DMS114 treated with DMSO at 0.1 percent for 48 hours (cell line): ENCODE measurements at regions not wholly inside any gene's neighbourhood (a gene's known extent, or its start where the extent isn't known, plus 50 kb on each side); places are given as distances from the start of the nearest gene placed in this dataset.
"Not testable (repeated sequence)": the region's sequence is repeated elsewhere in the genome, so short reads cannot be mapped to it uniquely, and the experiment has no call there.

Experiments used
- DNase-seq: peaks from one replicate; lab custom pipeline; 2025; ENCODE audit not compliant: unreplicated experiment; lab: John Stamatoyannopoulos, UW

DNA sequence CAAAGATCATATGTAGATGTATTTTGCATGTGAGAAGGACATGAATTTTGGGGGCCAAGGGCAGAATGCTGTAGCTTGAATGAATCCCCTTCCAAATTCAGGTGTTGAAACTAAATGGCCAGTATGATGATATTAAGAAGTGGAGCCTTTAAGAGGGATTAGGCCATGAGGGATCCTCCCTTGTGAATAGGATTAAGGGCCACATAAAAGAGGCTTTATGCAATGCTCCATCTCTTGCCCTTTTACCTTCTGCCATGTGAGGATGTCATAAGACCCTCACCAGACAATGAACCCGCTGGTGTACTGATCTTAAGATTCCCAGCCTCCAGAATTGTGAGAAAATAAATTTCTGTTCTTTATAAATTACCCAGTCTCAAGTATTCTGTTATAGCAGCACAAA is 206.1 kb downstream of the YTHDC2 start:
- DNase-seq: no peak

DNA sequence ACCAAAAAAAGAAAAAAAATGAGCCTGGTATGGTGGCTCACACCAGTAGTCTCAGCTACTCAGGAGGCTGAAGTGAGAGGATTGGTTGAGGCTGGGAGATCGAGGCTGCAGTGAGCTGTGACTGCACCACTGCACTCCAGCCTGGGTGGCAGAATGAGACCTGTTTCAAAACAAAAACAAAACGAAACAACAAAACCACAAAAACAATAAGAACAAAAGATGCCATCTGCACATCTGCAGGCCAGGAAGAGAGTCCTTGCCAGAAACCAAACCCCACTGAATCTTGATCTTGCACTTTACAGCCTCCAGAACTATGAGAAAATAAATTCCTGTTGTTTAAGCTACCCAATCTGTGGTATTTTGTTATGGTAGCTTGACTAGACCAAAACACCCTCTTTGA is 207.7 kb downstream of the YTHDC2 start:
- no peak for DNase-seq

DNA sequence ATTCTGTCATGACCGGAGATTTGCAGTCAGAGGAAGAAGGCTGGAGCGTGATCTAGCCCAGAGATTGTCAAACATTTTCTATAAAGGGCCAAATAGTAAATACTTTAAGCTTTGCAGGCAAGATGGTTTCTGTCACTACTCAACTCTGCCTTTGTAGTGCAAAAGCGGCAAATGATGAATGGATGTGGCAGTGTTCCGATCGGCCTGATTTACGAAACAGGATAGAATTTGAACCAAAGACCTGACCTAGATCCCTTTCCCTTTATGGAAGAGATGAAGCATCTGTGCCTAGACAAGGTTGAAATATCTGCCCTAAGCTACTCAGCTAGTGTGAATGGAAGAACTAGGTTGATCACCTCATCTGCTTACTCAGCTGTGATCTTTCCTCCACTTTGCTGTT is 209.5 kb downstream of the YTHDC2 start:
- no peak for DNase-seq

DNA sequence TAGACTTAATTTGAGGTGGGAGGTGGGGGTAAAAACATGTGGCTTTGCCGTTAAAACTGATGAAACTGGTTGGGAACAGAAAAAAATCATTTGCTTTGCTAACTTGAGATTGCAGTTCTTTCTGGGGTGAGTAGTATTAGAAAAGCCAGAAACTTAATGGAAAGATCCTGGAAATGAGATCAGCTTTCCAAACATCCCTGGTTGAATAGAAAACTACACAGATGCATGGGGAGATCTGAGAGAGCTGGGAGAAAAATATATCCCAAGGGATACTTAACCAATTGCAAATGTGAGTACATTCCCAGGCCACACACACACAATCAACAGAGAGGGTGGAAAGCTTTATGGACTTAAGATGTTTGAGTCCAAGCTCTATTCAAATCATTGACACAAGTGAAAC is 222.3 kb downstream of the YTHDC2 start:
- DNase-seq: no peak

DNA sequence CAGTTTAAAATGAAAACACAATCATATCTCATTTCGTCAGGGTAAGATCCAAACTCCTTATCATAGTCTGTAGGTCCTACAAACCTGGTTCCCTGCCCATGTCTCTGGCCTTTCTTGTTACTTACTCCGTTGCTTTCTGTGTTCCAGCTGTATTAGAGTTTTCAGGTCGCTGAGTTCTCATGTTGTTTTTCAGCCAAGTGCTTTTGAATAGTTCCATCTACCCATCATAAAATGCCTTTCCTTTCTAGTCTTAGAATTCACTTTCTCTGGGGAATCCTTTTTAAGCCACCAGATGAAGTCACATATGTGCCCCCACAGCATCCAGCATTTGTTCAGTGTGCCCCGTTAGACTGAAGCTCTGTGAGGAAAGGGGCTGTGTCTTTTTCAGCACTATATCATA is 228.7 kb downstream of the YTHDC2 start:
- no peak for DNase-seq

DNA sequence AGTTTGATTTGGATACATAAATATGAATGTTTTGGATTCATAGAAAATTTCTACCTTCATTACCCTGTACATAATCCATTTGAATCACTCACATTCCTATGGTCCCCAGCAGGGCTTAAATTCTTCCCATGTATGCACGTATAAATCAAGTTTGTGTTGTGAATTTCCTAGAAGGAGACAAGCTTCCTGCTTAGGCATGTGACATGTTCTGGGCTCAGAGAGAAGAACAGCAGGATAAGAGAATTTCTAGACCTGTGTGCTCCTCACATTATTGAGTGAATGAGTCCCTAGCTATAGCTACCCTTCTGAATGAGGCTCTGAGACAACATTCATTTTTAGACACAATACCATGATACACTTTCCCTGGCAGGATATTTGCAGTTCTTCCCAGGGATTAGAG is 229.1 kb downstream of the YTHDC2 start:
- no peak for DNase-seq

DNA sequence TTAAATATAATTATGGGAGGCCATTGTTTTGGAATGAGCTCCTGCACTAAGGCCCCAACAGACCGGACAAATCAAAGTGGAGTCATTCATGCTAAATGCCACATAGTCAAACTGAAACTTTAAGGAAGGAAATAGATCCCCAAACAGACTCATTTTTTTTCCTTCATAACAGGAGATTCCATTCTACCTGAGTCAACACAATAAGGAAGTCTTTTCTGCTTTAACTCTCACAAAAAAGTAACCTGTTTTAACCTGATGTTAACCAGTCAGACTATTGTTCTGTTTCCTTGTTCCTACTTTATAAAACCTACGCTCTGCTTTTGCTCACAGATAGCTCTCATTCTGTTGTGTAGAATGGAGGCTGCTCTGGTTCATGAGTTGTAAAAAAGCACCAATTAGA is 234.9 kb downstream of the YTHDC2 start:
- no peak for DNase-seq

DNA sequence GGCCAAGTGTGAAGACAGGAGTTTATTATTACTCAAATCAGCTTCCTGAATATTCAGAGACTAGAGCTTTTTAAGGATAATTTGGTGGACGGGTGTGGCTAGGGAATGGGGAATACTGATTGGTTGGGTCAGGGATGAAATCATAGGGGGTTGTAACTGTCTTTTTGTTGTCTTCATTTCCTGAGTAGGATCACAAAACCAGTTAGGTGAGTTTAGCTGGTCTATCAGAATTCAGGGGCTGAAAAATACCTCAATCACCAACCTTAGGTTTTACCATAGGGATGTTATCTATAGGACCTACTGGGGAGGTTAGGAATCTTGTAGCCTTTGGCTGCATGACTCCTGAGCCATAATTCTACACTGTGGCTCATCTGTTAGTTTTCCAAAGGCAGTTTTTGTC is 235.8 kb downstream of the YTHDC2 start:
- DNase-seq: no peak

DNA sequence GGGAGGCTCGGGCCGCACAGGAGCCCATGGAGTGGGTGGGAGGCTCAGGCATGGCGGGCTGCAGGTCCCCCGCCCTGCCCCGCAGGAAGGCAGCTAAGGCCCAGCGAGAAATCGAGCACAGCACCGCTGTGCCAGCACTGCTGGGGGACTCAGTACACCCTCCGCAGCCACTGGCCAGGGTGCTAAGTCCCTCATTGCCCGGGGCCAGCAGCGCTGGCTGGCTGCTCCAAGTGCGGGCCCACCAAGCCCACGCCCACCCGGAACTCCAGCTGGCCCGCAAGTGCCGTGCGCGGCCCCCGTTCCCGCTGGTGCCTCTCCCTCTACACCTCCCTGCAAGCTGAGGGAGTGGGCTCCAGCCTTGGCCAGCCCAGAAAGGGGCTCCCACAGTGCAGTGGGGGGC is 239.7 kb downstream of the YTHDC2 start:
- DNase-seq: not testable (repeated sequence)

DNA sequence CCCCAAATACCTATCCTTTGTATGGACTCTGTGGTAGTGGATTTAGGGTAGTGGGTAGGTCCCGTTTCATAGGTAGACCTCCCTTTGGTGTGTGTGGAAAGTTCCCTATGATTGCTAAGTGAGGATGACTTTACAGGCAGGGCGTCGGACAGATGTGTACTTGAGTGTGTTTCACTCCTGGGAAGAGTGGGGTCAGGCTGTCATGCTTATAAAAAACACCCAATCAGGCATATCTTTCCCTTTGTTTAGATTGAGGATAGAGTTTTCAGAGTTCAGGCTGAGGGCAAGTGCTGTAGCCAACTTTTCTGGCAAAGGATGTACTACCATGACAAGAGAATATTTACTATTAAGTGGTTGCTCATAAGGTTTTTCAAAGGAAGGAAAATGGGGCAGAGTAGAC is 242.0 kb downstream of the YTHDC2 start:
- no peak for DNase-seq

DNA sequence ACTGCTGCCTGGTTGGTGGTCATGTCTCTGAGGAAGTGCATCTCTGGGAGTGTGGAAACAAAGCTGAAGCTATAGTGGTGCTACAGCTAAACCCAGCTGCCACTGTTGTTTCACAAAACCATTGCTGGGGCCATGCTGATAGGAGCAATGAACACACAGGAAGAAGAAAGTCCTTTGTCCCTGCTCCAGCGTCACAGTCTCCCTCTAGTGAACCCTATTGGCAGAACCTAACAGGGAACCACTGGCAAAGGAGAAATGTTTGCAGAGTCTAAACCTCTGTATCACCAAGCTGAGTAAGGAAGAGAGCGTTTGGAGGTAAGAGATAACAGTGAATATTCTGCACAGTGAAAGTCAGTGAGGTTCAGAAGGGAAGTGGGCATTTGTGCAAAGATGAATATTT is 244.0 kb downstream of the YTHDC2 start:
- DNase-seq: no peak

DNA sequence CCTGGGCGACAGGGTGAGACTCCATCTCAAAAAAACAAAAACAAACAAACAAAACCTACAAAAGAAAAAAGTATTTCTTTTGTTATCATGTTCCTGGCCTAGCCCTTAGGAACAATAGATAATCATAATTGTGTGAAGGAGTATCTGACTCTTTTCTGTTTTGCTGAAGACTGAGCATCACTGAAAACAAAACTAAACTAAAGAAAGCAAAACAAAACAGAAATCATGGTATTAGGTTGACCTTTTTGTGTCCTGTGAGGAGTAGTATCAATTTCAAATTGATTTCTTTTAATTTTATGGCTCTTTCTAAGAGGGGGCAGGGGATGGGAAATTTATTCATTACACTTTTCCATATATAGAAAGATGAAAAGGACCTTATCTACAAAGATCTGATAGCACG is 246.0 kb downstream of the YTHDC2 start:
- DNase-seq: no peak

DNA sequence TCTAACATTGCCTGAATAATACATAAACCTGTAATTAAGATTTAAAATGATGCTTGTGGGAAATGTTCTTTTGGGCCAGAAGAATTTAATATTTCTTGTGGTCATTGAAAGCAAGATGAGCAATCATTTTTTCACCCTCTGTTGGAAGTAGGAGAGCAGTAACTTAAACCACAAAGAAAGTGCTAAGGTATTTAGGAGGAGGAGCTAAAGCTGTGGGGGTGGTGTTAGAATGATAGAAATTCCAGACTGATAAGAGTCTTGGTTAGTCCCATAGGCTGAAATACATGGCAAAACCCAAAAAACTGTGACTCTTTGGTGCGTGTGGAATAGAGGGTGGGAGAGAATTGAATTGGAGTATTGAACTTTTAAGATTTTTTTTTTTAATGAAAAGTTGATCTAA is 247.0 kb downstream of the YTHDC2 start:
- DNase-seq: no peak

DNA sequence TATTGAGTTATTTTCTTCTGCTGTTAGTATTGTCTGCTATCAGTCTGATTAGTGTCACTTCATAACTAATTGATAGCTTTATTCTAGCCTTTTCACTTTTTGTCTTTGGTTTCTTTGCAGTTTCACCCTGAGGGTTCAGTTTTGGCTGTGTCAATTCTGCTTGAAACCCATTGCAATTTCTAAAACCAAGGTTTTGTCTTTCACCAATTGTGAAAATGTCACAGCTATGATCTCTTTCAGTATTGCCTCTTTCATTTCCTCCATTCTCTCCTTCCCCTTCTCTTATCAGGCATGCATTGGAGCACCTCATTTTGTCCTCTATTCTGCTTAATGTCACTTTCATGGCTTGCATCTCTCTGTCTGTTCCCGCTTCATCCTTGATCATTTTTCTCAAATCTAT is 248.1 kb downstream of the YTHDC2 start:
- DNase-seq: no peak

DNA sequence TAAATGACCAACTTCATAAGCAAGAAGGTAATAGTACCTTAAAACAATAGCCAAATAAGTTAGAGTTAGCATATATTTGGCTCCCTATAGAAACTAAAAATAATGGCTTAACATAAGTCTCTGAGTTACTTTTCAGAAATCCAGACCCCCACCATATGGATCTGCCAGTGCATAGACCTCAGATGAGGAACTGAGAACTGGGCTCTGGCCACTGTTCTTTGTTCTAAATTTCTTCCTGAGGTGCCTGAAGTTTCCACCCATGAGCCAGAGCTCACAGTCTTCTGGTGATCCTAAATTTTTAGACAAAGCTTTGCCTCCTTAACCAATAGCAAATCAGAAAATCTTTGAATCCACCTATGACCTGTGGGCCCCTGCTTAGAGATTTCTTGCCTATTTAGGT is 250.9 kb downstream of the YTHDC2 start:
- DNase-seq: no peak

DNA sequence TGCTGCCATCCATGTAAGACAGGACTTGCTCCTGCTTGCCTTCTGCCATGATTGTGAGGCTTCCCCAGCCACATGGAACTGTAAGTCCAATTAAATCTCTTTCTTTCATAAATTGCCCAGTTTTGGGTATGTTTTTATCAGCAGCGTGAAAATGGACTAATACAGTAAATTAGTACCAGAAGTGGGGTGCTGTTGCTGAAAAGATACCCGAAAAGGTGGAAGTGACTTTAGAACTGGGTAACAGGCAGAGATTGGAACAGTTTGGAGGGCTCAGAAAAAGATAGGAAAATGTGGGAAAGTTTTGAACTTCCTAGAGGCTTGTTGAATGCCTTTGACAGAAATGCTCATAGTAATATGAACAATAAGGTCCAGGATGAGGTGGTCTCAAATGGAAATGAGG is 253.3 kb downstream of the YTHDC2 start:
- not testable (repeated sequence) for DNase-seq

DNA sequence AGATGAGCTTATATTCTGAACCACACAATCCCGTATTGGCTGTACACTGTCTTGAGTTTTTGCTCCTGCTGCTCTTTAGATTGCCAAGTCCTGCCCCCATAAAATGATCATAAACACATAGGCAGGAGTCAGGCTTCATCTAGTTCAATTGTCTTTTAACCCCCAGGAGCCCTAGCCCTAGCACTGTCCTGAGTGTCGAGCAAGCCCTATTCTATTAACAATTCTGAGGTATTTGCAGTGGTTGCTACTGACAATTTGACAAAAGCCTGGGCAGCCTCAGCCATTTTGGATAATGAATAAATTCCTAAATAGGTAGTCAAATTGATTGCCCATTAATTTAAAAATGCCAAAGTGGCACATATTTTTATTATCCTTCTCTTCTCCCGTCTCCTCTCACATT is 257.2 kb downstream of the YTHDC2 start:
- no peak for DNase-seq

DNA sequence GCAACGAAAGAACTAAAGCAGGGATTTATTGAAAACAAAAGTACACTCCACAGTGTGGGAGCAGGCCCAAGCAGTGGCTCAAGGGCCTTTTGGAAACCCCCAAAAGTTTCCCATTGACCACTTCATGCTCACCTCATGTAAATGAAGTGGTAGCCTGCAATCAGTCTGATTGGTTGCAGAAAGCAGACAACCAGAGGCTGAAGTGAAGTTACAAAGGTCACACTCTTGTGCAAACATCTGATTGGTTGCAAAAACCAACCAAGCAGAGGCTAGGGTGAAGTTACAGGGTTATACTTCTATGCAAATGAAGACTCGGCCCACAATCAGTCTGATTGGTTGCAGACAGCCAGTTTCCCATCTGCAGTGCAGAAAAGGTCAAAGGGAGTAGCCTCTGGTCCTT is 258.0 kb downstream of the YTHDC2 start:
- DNase-seq: no peak

DNA sequence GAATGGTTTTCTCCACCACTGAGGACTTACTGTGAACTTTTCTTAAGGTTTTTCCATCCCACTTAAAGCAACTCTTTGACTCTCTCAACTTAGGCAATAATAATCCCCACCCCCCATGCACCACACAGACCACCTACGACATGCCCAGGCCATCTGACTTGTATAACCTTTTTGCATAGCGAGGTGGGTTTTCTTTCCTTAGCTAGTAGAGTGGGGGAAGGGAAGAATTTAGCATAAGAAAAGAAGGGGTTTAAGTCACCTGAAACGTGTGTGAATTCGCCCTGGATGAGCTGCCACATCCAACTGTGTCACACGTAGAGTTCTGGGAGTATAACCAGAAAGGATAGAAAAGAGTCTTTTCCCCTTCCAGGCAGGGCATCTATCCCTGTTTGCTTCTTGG is 262.7 kb downstream of the YTHDC2 start:
- DNase-seq: no peak

DNA sequence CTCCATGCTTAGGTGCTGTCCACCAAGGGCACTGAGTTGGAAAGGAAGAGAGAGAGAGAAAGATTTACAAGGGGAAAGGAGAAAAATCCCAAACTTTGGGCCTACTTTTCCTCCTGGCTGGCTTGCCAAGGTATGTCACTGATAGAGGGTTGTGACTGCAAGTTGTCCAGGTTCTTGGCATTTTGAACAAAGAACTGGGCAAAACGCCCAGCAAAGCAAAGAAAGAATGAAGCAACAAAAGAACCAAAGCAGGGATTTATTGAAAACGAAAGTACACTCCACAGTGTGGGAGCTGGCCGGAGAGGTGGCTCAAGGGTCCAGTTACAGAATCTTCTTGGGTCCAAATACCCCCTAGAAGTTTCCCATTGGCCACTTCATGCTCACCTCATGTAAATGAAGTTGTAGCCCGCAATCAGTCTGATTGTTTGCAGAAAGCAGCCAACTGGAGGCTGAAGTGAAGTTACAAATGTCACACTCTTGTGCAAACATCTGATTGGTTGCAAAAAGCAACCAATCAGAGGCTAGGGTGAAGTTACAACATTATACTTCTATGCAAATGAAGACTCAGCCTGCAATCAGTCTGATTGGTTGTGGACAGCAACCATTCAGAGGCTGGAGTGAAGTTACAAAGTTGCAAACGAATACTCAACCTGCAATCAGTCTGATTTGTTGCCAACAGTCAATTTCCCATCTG is 263.5 kb downstream of the YTHDC2 start:
- no peak for DNase-seq

DNA sequence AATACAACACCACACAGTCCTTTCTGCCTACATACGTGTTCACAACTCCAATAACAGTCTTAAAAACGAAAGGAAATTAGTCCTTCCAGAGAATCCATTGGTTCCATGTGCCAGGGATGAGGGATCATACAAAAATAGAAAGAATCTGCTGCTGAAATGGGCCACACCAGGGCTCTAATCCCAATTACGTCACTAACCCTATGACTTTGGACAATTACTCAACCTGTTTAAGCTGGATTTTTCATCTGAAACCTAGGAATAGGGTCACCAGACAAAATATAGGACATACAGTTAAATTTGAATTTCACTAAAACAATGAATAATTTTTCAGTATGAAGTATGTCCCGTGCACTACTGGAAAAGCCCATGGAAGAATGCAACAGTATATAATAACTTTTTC is 264.7 kb downstream of the YTHDC2 start:
- no peak for DNase-seq

DNA sequence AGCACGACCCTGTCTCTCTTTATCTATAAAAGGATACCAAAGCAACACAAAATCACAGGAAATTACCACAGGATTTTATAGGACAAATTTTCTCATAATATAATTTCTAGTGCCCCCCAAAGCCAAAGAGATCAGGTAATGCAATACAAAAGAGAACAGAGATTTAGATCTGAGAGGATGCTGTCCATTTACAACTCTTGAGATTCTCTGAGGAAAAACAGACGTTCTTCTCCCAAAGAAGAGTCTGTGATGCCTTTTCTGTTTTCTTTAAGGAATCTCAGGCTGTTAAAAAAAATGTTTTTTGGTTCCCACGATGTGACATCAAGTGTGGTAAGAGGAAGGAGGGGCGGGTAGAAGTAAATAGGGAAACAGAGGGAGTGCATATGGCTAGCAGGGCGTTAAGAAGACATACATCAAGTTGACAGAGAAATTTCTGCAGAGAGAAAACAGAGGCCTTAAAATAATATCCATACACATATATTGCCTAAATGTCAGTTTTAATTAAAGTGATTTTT is 274.7 kb downstream of the YTHDC2 start:
- DNase-seq: no peak

DNA sequence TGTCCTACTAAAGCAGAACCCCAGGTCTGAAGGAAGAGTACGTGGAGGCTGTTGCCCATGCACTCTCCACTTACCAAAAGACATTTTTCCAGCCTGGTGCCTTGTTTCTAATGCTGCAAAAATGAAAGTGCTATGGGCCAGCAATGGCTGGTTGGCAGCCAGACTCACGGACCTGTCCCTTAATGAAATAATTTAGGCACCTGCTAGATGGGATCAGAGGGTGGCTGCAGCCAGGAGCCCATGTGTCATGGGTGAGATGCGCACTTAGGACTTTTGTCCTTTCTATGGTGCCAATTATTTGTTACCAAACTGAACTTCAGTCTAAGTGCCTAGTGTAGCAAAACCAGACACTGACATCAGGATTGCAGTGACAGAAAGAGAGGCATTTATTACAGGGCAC is 276.3 kb downstream of the YTHDC2 start:
- no peak for DNase-seq
